Lower leg skin (tissue), 4 donors: ENCODE measurements at regions not wholly inside any gene's neighbourhood (a gene's known extent, or its start where the extent isn't known, plus 50 kb on each side); places are given as distances from the start of the nearest gene placed in this dataset.
"Not testable (repeated sequence)": the region's sequence is repeated elsewhere in the genome, so short reads cannot be mapped to it uniquely, and the experiment has no call there.

ENCODE experiments used
- DNase-seq, 2 donors: peaks; one replicate each; pipeline ENCODE4 v3.0.0-alpha.2; 2019; ENCODE audit warnings: low spot score in 2 of 2
- H3K4me3 ChIP-seq: fragments of 200-600 bp; sonication (generic); 2 replicates; pipeline ENCODE4 v1.5.1; 2017; ENCODE audit warnings: mild to moderate bottlenecking, low read depth; ENCODE audit not compliant: poor library complexity, severe bottlenecking
- CTCF ChIP-seq, 3 donors: fragments of 450-650 bp; IDR thresholded peaks; one replicate each; pipeline ENCODE4 v1.5.1; 2016; ENCODE audit warnings: antibody characterized with exemption in 3 of 3, mild to moderate bottlenecking in 3 of 3, moderate library complexity in 2 of 3
- POLR2A ChIP-seq, 2 donors: fragments of 450-650 bp; IDR thresholded peaks; one replicate each; pipeline ENCODE4 v1.6.1; 2016 to 2017; ENCODE audit warnings: antibody characterized with exemption in 2 of 2, mild to moderate bottlenecking in 1 of 2, moderate library complexity in 1 of 2
- WGBS, 2 donors: methylation state at CpG; one replicate each; pipeline ENCODE4 v1.1.5; 2018; 5-methylcytosine and 5-hydroxymethylcytosine counted together
- intact Hi-C: fragments of 100-400 bp; cut with DNase I; formaldehyde crosslinking; loops from one replicate; pipeline ENCODE4 v1.15.0; 2023; ENCODE audit warnings: low total_unique reads

GRCh38 chr6:155881826-155882526 lies 426.3 kb upstream of the NOX3 start:
- intact Hi-C loops: no loop called here
- WGBS, 2 donors: 71 to 82% methylated on average over 5 of the region's 5 CpGs
- peak in 1 of 2 donors; percentile 86 for DNase-seq
- H3K4me3 ChIP-seq: no peak overlapping the region
- TF ChIP-seq POLR2A (IDR thresholded peaks at IDR 0.05): no peak
- TF ChIP-seq CTCF (IDR thresholded peaks at IDR 0.05): no peak

GRCh38 chr6:155880900-155881299 lies 425.3 kb upstream of the NOX3 start:
- intact Hi-C loops: no loop called here

GRCh38 chr6:155872961-155873360 lies 417.3 kb upstream of the NOX3 start:
- no peak overlapping the region for H3K4me3 ChIP-seq
- 93 to 95% methylated on average over 6 of the region's 6 CpGs for WGBS, 2 donors
- TF ChIP-seq POLR2A (IDR thresholded peaks at IDR 0.05) (no peak), CTCF (IDR thresholded peaks at IDR 0.05) (no peak)
- no peak for DNase-seq
- intact Hi-C loops: no loop called here

More at GRCh38 chr6:155880900-155881299, 425.3 kb upstream of the NOX3 start:
- TF ChIP-seq POLR2A (IDR thresholded peaks at IDR 0.05): no peak
- no peak for TF ChIP-seq CTCF (IDR thresholded peaks at IDR 0.05)
- H3K4me3 ChIP-seq: no peak overlapping the region
- 44 to 55% methylated on average over 3 of the region's 3 CpGs for WGBS, 2 donors
- peak in 1 of 2 donors; percentile 46 for DNase-seq

GRCh38 chr6:155867682-155868081 lies 412.0 kb upstream of the NOX3 start:
- 90 to 93% methylated on average over 4 of the region's 4 CpGs for WGBS, 2 donors
- intact Hi-C loops: no loop called here
- no peak for DNase-seq
- no peak overlapping the region for H3K4me3 ChIP-seq
- TF ChIP-seq POLR2A (IDR thresholded peaks at IDR 0.05) (no peak), CTCF (IDR thresholded peaks at IDR 0.05) (no peak)

- WGBS, 2 donors: 97 to 99% methylated on average over 39 to 44 of the region's 46 CpGs
- not testable (repeated sequence) for H3K4me3 ChIP-seq, DNase-seq
Measured at GRCh38 chr6:155866676-155867390, 411.2 kb upstream of the NOX3 start.

GRCh38 chr6:155861821-155862220 lies 406.2 kb upstream of the NOX3 start:
- TF ChIP-seq CTCF (IDR thresholded peaks at IDR 0.05) (no peak), POLR2A (IDR thresholded peaks at IDR 0.05) (no peak)
- 86 to 88% methylated on average over 2 of the region's 2 CpGs for WGBS, 2 donors
- H3K4me3 ChIP-seq: no peak overlapping the region
- DNase-seq: no peak
- intact Hi-C loops: no loop called here

More at GRCh38 chr6:155866676-155867390, 411.2 kb upstream of the NOX3 start:
- intact Hi-C loops: not testable (repeated sequence)

- intact Hi-C loops, DNase-seq, H3K4me3 ChIP-seq: not testable (repeated sequence)
- 80 to 97% methylated on average over 4 of the region's 4 CpGs for WGBS, 2 donors
Measured at GRCh38 chr6:155858906-155859305, 403.3 kb upstream of the NOX3 start.
